DMS 273 (cell line): ENCODE measurements at regions not wholly inside any gene's neighbourhood (a gene's known extent, or its start where the extent isn't known, plus 50 kb on each side); places are given as distances from the start of the nearest gene placed in this dataset.

Experiments
- DNase-seq: peaks from one replicate; lab custom pipeline; 2025; ENCODE audit not compliant: unreplicated experiment; lab: John Stamatoyannopoulos, UW

GRCh38 chr7:106423821-106424475 is 139.2 kb upstream of the NAMPT start:
- DNase-seq, result no peak

- DNase-seq, result no peak
Measured at GRCh38 chr7:106423111-106423510, 138.3 kb upstream of the NAMPT start.

GRCh38 chr7:106421181-106421762 is 136.5 kb upstream of the NAMPT start:
- DNase-seq, result no peak

- DNase-seq, result no peak
Measured at GRCh38 chr7:106420736-106421135, 136.0 kb upstream of the NAMPT start.

- no peak for DNase-seq
Measured at GRCh38 chr7:106420210-106420609, 135.4 kb upstream of the NAMPT start.

- no peak for DNase-seq
Measured at GRCh38 chr7:106419455-106420182, 134.8 kb upstream of the NAMPT start.

GRCh38 chr7:106418526-106418925 is 133.7 kb upstream of the NAMPT start:
- DNase-seq, result no peak

GRCh38 chr7:106418094-106418493 is 133.3 kb upstream of the NAMPT start:
- DNase-seq, result no peak

- no peak for DNase-seq
Measured at GRCh38 chr7:106417273-106417902, 132.6 kb upstream of the NAMPT start.

- no peak for DNase-seq
Measured at GRCh38 chr7:106416430-106416829, 131.6 kb upstream of the NAMPT start.

GRCh38 chr7:106415433-106415832 is 130.7 kb upstream of the NAMPT start:
- DNase-seq, result no peak

- no peak for DNase-seq
Measured at GRCh38 chr7:106413446-106413845, 128.7 kb upstream of the NAMPT start.

- DNase-seq, result no peak
Measured at GRCh38 chr7:106405697-106406141, 120.9 kb upstream of the NAMPT start.

- DNase-seq, result no peak
Measured at GRCh38 chr7:106402898-106403297, 118.1 kb upstream of the NAMPT start.

- no peak for DNase-seq
Measured at GRCh38 chr7:106400923-106401322, 116.1 kb upstream of the NAMPT start.

GRCh38 chr7:106398786-106399185 is 114.0 kb upstream of the NAMPT start:
- DNase-seq, result no peak

GRCh38 chr7:106397994-106398393 is 113.2 kb upstream of the NAMPT start:
- no peak for DNase-seq

GRCh38 chr7:106394526-106394925 is 109.7 kb upstream of the NAMPT start:
- DNase-seq, result no peak

GRCh38 chr7:106393564-106394251 is 108.9 kb upstream of the NAMPT start:
- DNase-seq, result no peak

- no peak for DNase-seq
Measured at GRCh38 chr7:106392590-106392989, 107.8 kb upstream of the NAMPT start.

- DNase-seq, result no peak
Measured at GRCh38 chr7:106392144-106392543, 107.4 kb upstream of the NAMPT start.
